GM23338 (cell line): ENCODE measurements at regions not wholly inside any gene's neighbourhood (a gene's known extent, or its start where the extent isn't known, plus 50 kb on each side); places are given as distances from the start of the nearest gene placed in this dataset.

ENCODE experiments used
- ATAC-seq: fragments of 200-7000 bp; cut with Tn5 transposase; 3 replicates; pipeline ENCODE4 v1.9.1; 2020
- DNase-seq: peaks from one replicate; pipeline ENCODE4 v3.0.0-alpha.2; 2015; ENCODE audit warnings: low spot score
- H2AFZ ChIP-seq: fragments of 200-600 bp; sonication (generic); 2 replicates; pipeline ENCODE4 v1.8.0; 2016; ENCODE audit warnings: antibody characterized with exemption, mild to moderate bottlenecking, moderate library complexity
- H3F3A ChIP-seq: fragments of 200-600 bp; sonication (generic); replicated peaks from 2 replicates; pipeline ENCODE4 v1.8.0; 2017; ENCODE audit warnings: antibody characterized with exemption, mixed run types, low read depth
- H3K27ac ChIP-seq: fragments of 200-600 bp; sonication (generic); 2 replicates; pipeline ENCODE4 v1.6.1; 2016; ENCODE audit warnings: low read depth
- H3K27me3 ChIP-seq: fragments of 200-600 bp; sonication (generic); 2 replicates; pipeline ENCODE4 v1.8.0; 2016; ENCODE audit warnings: mild to moderate bottlenecking, mixed run types, moderate library complexity; ENCODE audit not compliant: insufficient read depth
- H3K36me3 ChIP-seq: fragments of 200-600 bp; sonication (generic); 2 replicates; pipeline ENCODE4 v1.8.0; 2016; ENCODE audit warnings: mild to moderate bottlenecking; ENCODE audit not compliant: insufficient read depth
- H3K4me1 ChIP-seq: fragments of 200-600 bp; sonication (generic); 2 replicates; pipeline ENCODE4 v1.8.0; 2016; ENCODE audit warnings: mild to moderate bottlenecking, moderate library complexity; ENCODE audit not compliant: insufficient read depth
- H3K4me2 ChIP-seq: fragments of 200-600 bp; sonication (generic); 2 replicates; pipeline ENCODE4 v1.7.1; 2017; ENCODE audit warnings: mixed run types
- H3K4me3 ChIP-seq: fragments of 200-600 bp; sonication (generic); 2 replicates; pipeline ENCODE4 v1.6.1; 2016; ENCODE audit warnings: mixed run types
- H3K79me2 ChIP-seq: fragments of 200-600 bp; sonication (generic); replicated peaks from 2 replicates; pipeline ENCODE4 v1.8.0; 2017; ENCODE audit warnings: mild to moderate bottlenecking; ENCODE audit not compliant: insufficient read depth
- H3K9me2 ChIP-seq: fragments of 200-600 bp; sonication (generic); 2 replicates; pipeline ENCODE4 v1.8.0; 2017; ENCODE audit not compliant: insufficient read depth
- H4K20me1 ChIP-seq: fragments of 200-600 bp; sonication (generic); replicated peaks from 2 replicates; pipeline ENCODE4 v1.8.0; 2017; ENCODE audit warnings: mild to moderate bottlenecking; ENCODE audit not compliant: insufficient read depth
- H3K27ac Mint-ChIP-seq: 2 replicates; pipeline ENCODE4 v1.8.0; 2020; ENCODE audit warnings: inconsistent platforms, mild to moderate bottlenecking, moderate library complexity, mixed read lengths
- H3K27me3 Mint-ChIP-seq: 3 replicates; pipeline ENCODE4 v1.8.0; 2022; ENCODE audit warnings: low read depth, mild to moderate bottlenecking, moderate library complexity, mixed read lengths, inconsistent platforms; ENCODE audit not compliant: insufficient read depth, poor library complexity
- H3K36me3 Mint-ChIP-seq: 3 replicates; pipeline ENCODE4 v1.8.0; 2021; ENCODE audit warnings: low read depth, mild to moderate bottlenecking, inconsistent platforms, moderate library complexity, mixed read lengths
- H3K4me1 Mint-ChIP-seq: 3 replicates; pipeline ENCODE4 v1.8.0; 2020; ENCODE audit warnings: mild to moderate bottlenecking, inconsistent platforms, mixed read lengths
- H3K4me3 Mint-ChIP-seq: 3 replicates; pipeline ENCODE4 v1.8.0; 2021; ENCODE audit warnings: moderate library complexity, mild to moderate bottlenecking, inconsistent platforms, mixed read lengths
- H3K9me3 Mint-ChIP-seq: 3 replicates; pipeline ENCODE4 v1.8.0; 2020; ENCODE audit warnings: moderate library complexity, mild to moderate bottlenecking, inconsistent platforms, mixed read lengths
- CTCF ChIP-seq, 2 experiments: fragments of 200-600 bp in 1 of 2; sonication (generic) in 1 of 2; conservative IDR thresholded peaks; 2 replicates each; pipeline versions ENCODE4 v1.5.1 to v1.6.1; 2016 to 2017; ENCODE audit warnings: antibody characterized with exemption in 2 of 2, low read depth in 2 of 2, mild to moderate bottlenecking in 2 of 2, moderate library complexity in 1 of 2
- ETS1 ChIP-seq: IDR thresholded peaks from 2 replicates; pipeline ENCODE4 v1.6.1; 2016; ENCODE audit warnings: antibody characterized with exemption
- EZH2phosphoT487 ChIP-seq: fragments of 200-600 bp; sonication (generic); IDR thresholded peaks from one replicate; pipeline ENCODE4 v1.8.1; 2018; ENCODE audit warnings: antibody characterized with exemption; ENCODE audit not compliant: unreplicated experiment
- JUNB ChIP-seq: IDR thresholded peaks from one replicate; pipeline ENCODE4 v1.6.1; 2016; ENCODE audit warnings: antibody characterized with exemption; ENCODE audit not compliant: unreplicated experiment
- POLR2AphosphoS5 ChIP-seq: IDR thresholded peaks from 2 replicates; pipeline ENCODE4 v1.6.1; 2016; ENCODE audit warnings: antibody characterized with exemption, low read depth
- STAT1 ChIP-seq: IDR thresholded peaks from one replicate; pipeline ENCODE4 v1.6.1; 2016; ENCODE audit warnings: antibody characterized with exemption; ENCODE audit not compliant: unreplicated experiment
- ZNF114 ChIP-seq: fragments of 250-450 bp; sonication (Bioruptor Pico); IDR thresholded peaks from 2 replicates; pipeline ENCODE4 v1.5.0; 2020; ENCODE audit warnings: mild to moderate bottlenecking, moderate library complexity
- TF ChIP-seq, protein P1 (sequence below): fragments of 250-450 bp; sonication (Bioruptor Pico); IDR thresholded peaks from 2 replicates; pipeline ENCODE4 v1.5.0; 2020; ENCODE audit warnings: mild to moderate bottlenecking, moderate library complexity

- Histone ChIP-seq H3K4me2 (no peak overlapping the region), H3K4me1 (no peaks in the 10 kb centered on the region), H3K27me3 (no peaks in the 10 kb centered on the region), H3K9me2 (no peaks in the 10 kb centered on the region), H3K79me2 (no peaks in the 10 kb centered on the region), H3K4me3 (no peak overlapping the region), H3K27ac (no peak overlapping the region), H2AFZ (no peak overlapping the region), H4K20me1 (no peaks in the 10 kb centered on the region), H3F3A (no peaks in the 10 kb centered on the region), H3K36me3 (no peaks in the 10 kb centered on the region)
- H3K9me3 Mint-ChIP-seq: peaks cover 19% of the 10 kb centered on the region; the same call in 2 of the 3 replicates
- DNase-seq: no peak
- TF ChIP-seq, protein P1, sequence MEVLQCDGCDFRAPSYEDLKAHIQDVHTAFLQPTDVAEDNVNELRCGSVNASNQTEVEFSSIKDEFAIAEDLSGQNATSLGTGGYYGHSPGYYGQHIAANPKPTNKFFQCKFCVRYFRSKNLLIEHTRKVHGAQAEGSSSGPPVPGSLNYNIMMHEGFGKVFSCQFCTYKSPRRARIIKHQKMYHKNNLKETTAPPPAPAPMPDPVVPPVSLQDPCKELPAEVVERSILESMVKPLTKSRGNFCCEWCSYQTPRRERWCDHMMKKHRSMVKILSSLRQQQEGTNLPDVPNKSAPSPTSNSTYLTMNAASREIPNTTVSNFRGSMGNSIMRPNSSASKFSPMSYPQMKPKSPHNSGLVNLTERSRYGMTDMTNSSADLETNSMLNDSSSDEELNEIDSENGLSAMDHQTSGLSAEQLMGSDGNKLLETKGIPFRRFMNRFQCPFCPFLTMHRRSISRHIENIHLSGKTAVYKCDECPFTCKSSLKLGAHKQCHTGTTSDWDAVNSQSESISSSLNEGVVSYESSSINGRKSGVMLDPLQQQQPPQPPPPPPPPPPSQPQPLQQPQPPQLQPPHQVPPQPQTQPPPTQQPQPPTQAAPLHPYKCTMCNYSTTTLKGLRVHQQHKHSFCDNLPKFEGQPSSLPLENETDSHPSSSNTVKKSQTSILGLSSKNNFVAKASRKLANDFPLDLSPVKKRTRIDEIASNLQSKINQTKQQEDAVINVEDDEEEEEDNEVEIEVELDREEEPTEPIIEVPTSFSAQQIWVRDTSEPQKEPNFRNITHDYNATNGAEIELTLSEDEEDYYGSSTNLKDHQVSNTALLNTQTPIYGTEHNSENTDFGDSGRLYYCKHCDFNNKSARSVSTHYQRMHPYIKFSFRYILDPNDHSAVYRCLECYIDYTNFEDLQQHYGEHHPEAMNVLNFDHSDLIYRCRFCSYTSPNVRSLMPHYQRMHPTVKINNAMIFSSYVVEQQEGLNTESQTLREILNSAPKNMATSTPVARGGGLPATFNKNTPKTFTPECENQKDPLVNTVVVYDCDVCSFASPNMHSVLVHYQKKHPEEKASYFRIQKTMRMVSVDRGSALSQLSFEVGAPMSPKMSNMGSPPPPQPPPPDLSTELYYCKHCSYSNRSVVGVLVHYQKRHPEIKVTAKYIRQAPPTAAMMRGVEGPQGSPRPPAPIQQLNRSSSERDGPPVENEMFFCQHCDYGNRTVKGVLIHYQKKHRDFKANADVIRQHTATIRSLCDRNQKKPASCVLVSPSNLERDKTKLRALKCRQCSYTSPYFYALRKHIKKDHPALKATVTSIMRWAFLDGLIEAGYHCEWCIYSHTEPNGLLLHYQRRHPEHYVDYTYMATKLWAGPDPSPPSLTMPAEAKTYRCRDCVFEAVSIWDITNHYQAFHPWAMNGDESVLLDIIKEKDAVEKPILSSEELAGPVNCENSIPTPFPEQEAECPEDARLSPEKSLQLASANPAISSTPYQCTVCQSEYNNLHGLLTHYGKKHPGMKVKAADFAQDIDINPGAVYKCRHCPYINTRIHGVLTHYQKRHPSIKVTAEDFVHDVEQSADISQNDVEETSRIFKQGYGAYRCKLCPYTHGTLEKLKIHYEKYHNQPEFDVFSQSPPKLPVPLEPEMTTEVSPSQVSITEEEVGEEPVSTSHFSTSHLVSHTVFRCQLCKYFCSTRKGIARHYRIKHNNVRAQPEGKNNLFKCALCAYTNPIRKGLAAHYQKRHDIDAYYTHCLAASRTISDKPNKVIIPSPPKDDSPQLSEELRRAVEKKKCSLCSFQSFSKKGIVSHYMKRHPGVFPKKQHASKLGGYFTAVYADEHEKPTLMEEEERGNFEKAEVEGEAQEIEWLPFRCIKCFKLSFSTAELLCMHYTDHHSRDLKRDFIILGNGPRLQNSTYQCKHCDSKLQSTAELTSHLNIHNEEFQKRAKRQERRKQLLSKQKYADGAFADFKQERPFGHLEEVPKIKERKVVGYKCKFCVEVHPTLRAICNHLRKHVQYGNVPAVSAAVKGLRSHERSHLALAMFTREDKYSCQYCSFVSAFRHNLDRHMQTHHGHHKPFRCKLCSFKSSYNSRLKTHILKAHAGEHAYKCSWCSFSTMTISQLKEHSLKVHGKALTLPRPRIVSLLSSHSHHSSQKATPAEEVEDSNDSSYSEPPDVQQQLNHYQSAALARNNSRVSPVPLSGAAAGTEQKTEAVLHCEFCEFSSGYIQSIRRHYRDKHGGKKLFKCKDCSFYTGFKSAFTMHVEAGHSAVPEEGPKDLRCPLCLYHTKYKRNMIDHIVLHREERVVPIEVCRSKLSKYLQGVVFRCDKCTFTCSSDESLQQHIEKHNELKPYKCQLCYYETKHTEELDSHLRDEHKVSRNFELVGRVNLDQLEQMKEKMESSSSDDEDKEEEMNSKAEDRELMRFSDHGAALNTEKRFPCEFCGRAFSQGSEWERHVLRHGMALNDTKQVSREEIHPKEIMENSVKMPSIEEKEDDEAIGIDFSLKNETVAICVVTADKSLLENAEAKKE (CRISPR knock-in tag): no peak
- no peak for TF ChIP-seq JUNB
- TF ChIP-seq ZNF114 (CRISPR knock-in tag): no peak
- peaks cover 2% of the 10 kb centered on the region; the same call in 2 of the 3 replicates for H3K4me1 Mint-ChIP-seq
- ATAC-seq: no peak
- no peak overlapping the region for H3K4me3 Mint-ChIP-seq
- no peaks in the 10 kb centered on the region for H3K27me3 Mint-ChIP-seq
- H3K36me3 Mint-ChIP-seq: 0 out of 3 replicates have a peak, but pooled peaks cover 6% of the 10 kb centered on the region
- no peak overlapping the region for H3K27ac Mint-ChIP-seq
These were observed 232.8 kb upstream of the PTGER4 start for GRCh38 chr5:40446910-40447309.

GRCh38 chr5:40442346-40442745 lies 237.4 kb upstream of the PTGER4 start:
- Histone ChIP-seq H4K20me1 (no peaks in the 10 kb centered on the region), H3K4me1 (no peaks in the 10 kb centered on the region), H3K27me3 (no peaks in the 10 kb centered on the region), H2AFZ (no peak overlapping the region), H3K4me3 (no peak overlapping the region), H3K4me2 (no peak overlapping the region), H3K79me2 (no peaks in the 10 kb centered on the region), H3F3A (no peaks in the 10 kb centered on the region), H3K27ac (no peak overlapping the region), H3K36me3 (no peaks in the 10 kb centered on the region), H3K9me2 (no peaks in the 10 kb centered on the region)
- ATAC-seq (no peak), DNase-seq (no peak)
- H3K4me3 Mint-ChIP-seq: no peak overlapping the region
- no peak overlapping the region for H3K27ac Mint-ChIP-seq
- H3K9me3 Mint-ChIP-seq: peaks cover 25% of the 10 kb centered on the region
- no peaks in the 10 kb centered on the region for H3K27me3 Mint-ChIP-seq
- 0 out of 3 replicates have a peak, but pooled peaks cover 4% of the 10 kb centered on the region for H3K36me3 Mint-ChIP-seq
- TF ChIP-seq STAT1 (no peak), ETS1 (no peak), POLR2AphosphoS5 (no peak), CTCF (conservative IDR thresholded peaks at IDR 0.05; ENCODE audit: low read depth in 2 of 2) (no peak), EZH2phosphoT487 (no peak)
- peaks cover 2% of the 10 kb centered on the region; the same call in 2 of the 3 replicates for H3K4me1 Mint-ChIP-seq
